ENCODE measurements at regions not wholly inside any gene's neighbourhood (a gene's known extent, or its start where the extent isn't known, plus 50 kb on each side); places are given as distances from the start of the nearest gene placed in this dataset.

DNA sequence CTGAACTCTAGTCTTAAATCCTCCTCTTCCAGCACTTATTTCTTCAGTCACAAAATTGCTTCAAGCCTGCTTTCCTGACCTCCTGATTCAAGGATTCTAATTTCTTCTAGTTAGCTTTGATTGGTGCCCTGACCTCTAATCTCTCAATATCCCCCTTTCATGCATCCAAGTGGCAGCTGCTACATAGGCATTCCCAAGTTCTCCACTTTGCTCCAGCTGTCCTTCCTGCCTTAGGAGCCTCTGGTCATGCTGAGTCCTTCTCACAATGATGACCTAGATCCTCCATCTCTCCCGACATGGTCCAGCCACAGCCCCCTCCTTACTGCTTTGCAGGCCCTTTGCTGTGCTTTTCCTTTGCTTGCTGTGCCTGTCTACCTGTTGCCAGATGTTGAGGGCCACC is 347.8 kb upstream of the C2CD4B start:
- Mint-ChIP-seq H3K4me1 (ENCODE audit: low read depth, unreplicated experiment) (peaks cover 14% of the 10 kb centered on the region), H3K9me3 (ENCODE audit: unreplicated experiment) (no peaks in the 10 kb centered on the region)
- no peak for TF ChIP-seq EZH2 (IDR thresholded peaks at IDR 0.05; ENCODE audit: insufficient read depth, low read length)
- TF ChIP-seq, protein P1, sequence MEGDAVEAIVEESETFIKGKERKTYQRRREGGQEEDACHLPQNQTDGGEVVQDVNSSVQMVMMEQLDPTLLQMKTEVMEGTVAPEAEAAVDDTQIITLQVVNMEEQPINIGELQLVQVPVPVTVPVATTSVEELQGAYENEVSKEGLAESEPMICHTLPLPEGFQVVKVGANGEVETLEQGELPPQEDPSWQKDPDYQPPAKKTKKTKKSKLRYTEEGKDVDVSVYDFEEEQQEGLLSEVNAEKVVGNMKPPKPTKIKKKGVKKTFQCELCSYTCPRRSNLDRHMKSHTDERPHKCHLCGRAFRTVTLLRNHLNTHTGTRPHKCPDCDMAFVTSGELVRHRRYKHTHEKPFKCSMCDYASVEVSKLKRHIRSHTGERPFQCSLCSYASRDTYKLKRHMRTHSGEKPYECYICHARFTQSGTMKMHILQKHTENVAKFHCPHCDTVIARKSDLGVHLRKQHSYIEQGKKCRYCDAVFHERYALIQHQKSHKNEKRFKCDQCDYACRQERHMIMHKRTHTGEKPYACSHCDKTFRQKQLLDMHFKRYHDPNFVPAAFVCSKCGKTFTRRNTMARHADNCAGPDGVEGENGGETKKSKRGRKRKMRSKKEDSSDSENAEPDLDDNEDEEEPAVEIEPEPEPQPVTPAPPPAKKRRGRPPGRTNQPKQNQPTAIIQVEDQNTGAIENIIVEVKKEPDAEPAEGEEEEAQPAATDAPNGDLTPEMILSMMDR (IDR thresholded peaks at IDR 0.05; ENCODE audit: insufficient read depth, low read depth, low read length), result no peak

DNA sequence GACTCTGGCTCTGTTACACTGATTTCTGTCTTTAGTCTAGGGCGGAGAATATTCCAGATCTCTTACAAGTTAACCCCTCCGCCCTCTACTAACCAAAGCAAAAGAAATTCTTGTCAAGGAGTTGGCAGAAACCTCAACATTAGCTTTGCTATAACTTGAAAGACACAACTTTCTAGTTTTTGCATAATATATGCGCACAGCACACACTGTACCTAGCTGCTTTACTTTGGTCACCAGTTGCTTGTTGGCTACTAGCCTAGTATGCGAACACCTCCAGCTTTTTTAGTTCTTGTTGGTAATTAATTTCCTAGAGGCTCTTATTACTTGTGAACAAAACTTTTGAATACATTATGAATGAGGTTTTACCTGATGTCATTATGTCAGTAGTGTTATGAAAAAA is 348.8 kb upstream of the C2CD4B start:
- Mint-ChIP-seq H3K4me1 (ENCODE audit: low read depth, unreplicated experiment) (peaks cover 14% of the 10 kb centered on the region), H3K9me3 (ENCODE audit: unreplicated experiment) (no peaks in the 10 kb centered on the region), H3K4me3 (ENCODE audit: unreplicated experiment) (no peak overlapping the region), H3K27ac (ENCODE audit: unreplicated experiment) (no peak overlapping the region), H3K36me3 (ENCODE audit: low read depth, unreplicated experiment) (peaks cover 3% of the 10 kb centered on the region), H3K27me3 (ENCODE audit: low read depth, unreplicated experiment) (peaks cover 3% of the 10 kb centered on the region)
- peaks cover 4% of the 10 kb centered on the region for H4K20me1 ChIP-seq (ENCODE audit: insufficient read depth, low read length)
- no peaks in the 10 kb centered on the region for H3K9me3 ChIP-seq (ENCODE audit: insufficient read depth, low read depth, low read length)
- H3K27ac ChIP-seq (ENCODE audit: low read depth, low read length), result no peak overlapping the region
- no peak overlapping the region for H3K4me2 ChIP-seq (ENCODE audit: low read length)
- no peak for TF ChIP-seq EZH2 (IDR thresholded peaks at IDR 0.05; ENCODE audit: insufficient read depth, low read length)
- TF ChIP-seq, protein P1 (IDR thresholded peaks at IDR 0.05; ENCODE audit: insufficient read depth, low read depth, low read length), result no peak
- FAIRE-seq, result no peak
- H3K79me2 ChIP-seq (ENCODE audit: insufficient read depth, low read length), result no peaks in the 10 kb centered on the region
- no peak overlapping the region for H3K4me3 ChIP-seq (ENCODE audit: insufficient read depth, low read depth, low read length)
- no peaks in the 10 kb centered on the region for H3K36me3 ChIP-seq (ENCODE audit: insufficient read depth, low read length)
- H2AFZ ChIP-seq (ENCODE audit: low read depth, low read length), result no peak overlapping the region
- H3K9ac ChIP-seq (ENCODE audit: low read length), result no peak overlapping the region
- no peaks in the 10 kb centered on the region for H3K4me1 ChIP-seq (ENCODE audit: insufficient read depth, low read length)
- H3K27me3 ChIP-seq (ENCODE audit: insufficient read depth, low read length), result no peaks in the 10 kb centered on the region
- no peak for DNase-seq (ENCODE audit: low read depth)

More for the DNA sequence above, 347.8 kb upstream of the C2CD4B start:
- no peak overlapping the region for H3K27ac Mint-ChIP-seq (ENCODE audit: unreplicated experiment)
- FAIRE-seq (no peak), DNase-seq (ENCODE audit: low read depth) (no peak)
- H3K27me3 Mint-ChIP-seq (ENCODE audit: low read depth, unreplicated experiment), result peaks cover 3% of the 10 kb centered on the region
- H3K4me2 ChIP-seq (ENCODE audit: low read length), result no peak overlapping the region
- no peaks in the 10 kb centered on the region for H3K4me1 ChIP-seq (ENCODE audit: insufficient read depth, low read length)
- no peak overlapping the region for H2AFZ ChIP-seq (ENCODE audit: low read depth, low read length)
- peaks cover 3% of the 10 kb centered on the region for H3K36me3 Mint-ChIP-seq (ENCODE audit: low read depth, unreplicated experiment)
- H3K79me2 ChIP-seq (ENCODE audit: insufficient read depth, low read length), result no peaks in the 10 kb centered on the region
- H3K27ac ChIP-seq (ENCODE audit: low read depth, low read length), result no peak overlapping the region
- no peaks in the 10 kb centered on the region for H3K36me3 ChIP-seq (ENCODE audit: insufficient read depth, low read length)
- no peak overlapping the region for H3K9ac ChIP-seq (ENCODE audit: low read length)
- H4K20me1 ChIP-seq (ENCODE audit: insufficient read depth, low read length), result peaks cover 4% of the 10 kb centered on the region
- H3K27me3 ChIP-seq (ENCODE audit: insufficient read depth, low read length), result no peaks in the 10 kb centered on the region
- no peak overlapping the region for H3K4me3 ChIP-seq (ENCODE audit: insufficient read depth, low read depth, low read length)
- no peaks in the 10 kb centered on the region for H3K9me3 ChIP-seq (ENCODE audit: insufficient read depth, low read depth, low read length)
- no peak overlapping the region for H3K4me3 Mint-ChIP-seq (ENCODE audit: unreplicated experiment)

DNA sequence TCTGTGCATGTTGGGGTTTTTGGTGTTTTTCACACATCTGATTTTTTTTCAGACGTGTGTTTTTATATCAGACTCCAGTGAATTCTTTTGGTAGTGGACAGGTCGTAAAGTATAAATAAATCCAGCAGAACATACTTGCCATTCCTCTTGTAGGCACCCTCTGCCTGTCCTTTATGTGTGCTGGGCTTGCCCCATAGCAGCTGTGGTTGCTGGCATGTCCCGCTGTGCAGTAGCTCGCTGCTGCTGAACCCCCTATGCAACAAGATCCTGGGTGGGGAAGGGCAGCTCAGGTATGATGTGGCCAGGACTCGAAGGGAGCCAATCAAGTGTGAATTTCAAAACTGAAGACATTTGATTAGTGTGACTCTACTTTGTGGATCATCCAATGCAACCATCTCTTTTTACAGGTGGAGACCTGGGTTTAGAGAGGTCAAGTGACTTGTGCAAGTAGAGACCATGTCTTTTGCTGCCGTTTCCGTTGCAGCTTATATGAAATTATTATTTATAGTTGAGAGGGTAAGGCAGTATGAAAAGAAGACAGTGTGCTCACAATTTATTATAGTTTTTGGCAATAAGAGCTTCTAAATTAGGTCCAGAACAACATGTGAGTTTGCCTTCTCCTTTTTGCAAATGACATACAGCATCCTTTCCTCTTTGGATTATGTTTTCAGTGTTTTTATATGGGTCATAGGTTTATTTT is 350.8 kb upstream of the C2CD4B start:
- Histone ChIP-seq H3K27me3 (ENCODE audit: insufficient read depth, low read length) (no peaks in the 10 kb centered on the region), H2AFZ (ENCODE audit: low read depth, low read length) (no peak overlapping the region), H3K4me2 (ENCODE audit: low read length) (no peak overlapping the region), H3K79me2 (ENCODE audit: insufficient read depth, low read length) (no peaks in the 10 kb centered on the region), H4K20me1 (ENCODE audit: insufficient read depth, low read length) (peaks cover 4% of the 10 kb centered on the region), H3K4me3 (ENCODE audit: insufficient read depth, low read depth, low read length) (no peak overlapping the region), H3K9ac (ENCODE audit: low read length) (no peak overlapping the region), H3K4me1 (ENCODE audit: insufficient read depth, low read length) (no peaks in the 10 kb centered on the region), H3K36me3 (ENCODE audit: insufficient read depth, low read length) (no peaks in the 10 kb centered on the region), H3K9me3 (ENCODE audit: insufficient read depth, low read depth, low read length) (no peaks in the 10 kb centered on the region), H3K27ac (ENCODE audit: low read depth, low read length) (no peak overlapping the region)
- no peak for FAIRE-seq
- H3K36me3 Mint-ChIP-seq (ENCODE audit: low read depth, unreplicated experiment), result peaks cover 3% of the 10 kb centered on the region
- H3K9me3 Mint-ChIP-seq (ENCODE audit: unreplicated experiment), result no peaks in the 10 kb centered on the region
- H3K4me3 Mint-ChIP-seq (ENCODE audit: unreplicated experiment), result no peak overlapping the region
- H3K4me1 Mint-ChIP-seq (ENCODE audit: low read depth, unreplicated experiment), result peaks cover 16% of the 10 kb centered on the region
- DNase-seq (ENCODE audit: low read depth), result no peak
- no peak overlapping the region for H3K27ac Mint-ChIP-seq (ENCODE audit: unreplicated experiment)
- TF ChIP-seq, protein P1 (IDR thresholded peaks at IDR 0.05; ENCODE audit: insufficient read depth, low read depth, low read length), result no peak
- no peak for TF ChIP-seq EZH2 (IDR thresholded peaks at IDR 0.05; ENCODE audit: insufficient read depth, low read length)
- H3K27me3 Mint-ChIP-seq (ENCODE audit: low read depth, unreplicated experiment), result peaks cover 3% of the 10 kb centered on the region
